Mesodermal cell (in vitro differentiated cells): ENCODE measurements at regions not wholly inside any gene's neighbourhood (a gene's known extent, or its start where the extent isn't known, plus 50 kb on each side); places are given as distances from the start of the nearest gene placed in this dataset.

Experiments used
- H3K27ac ChIP-seq: 2 replicates; pipeline ENCODE4 v1.7.0; 2013; ENCODE audit warnings: mild to moderate bottlenecking, low read depth, low read length, moderate library complexity; ENCODE audit not compliant: severe bottlenecking
- H3K36me3 ChIP-seq: 2 replicates; pipeline ENCODE4 v1.7.1; 2013; ENCODE audit warnings: mild to moderate bottlenecking, low read length, moderate library complexity; ENCODE audit not compliant: control insufficient read depth, insufficient read depth
- H3K4me1 ChIP-seq: one replicate; pipeline ENCODE4 v1.7.1; 2013; ENCODE audit warnings: mild to moderate bottlenecking, low read length; ENCODE audit not compliant: insufficient read depth, control insufficient read depth, poor library complexity, severe bottlenecking
- H3K4me3 ChIP-seq: 2 replicates; pipeline ENCODE4 v1.7.0; 2013; ENCODE audit warnings: low read length, control low read depth, mild to moderate bottlenecking; ENCODE audit not compliant: insufficient read depth, poor library complexity, severe bottlenecking; ENCODE audit errors: extremely low read depth
- H3K9me3 ChIP-seq: 2 replicates; pipeline ENCODE4 v1.7.1; 2013; ENCODE audit warnings: mild to moderate bottlenecking, low read length, moderate library complexity; ENCODE audit not compliant: control insufficient read depth
- WGBS, 2 experiments: methylation state at CpG; one replicate each; pipeline ENCODE4 v1.1.5; 2013; ENCODE audit warnings: missing lambda C conversion rate in 2 of 2; ENCODE audit not compliant: insufficient coverage in 2 of 2; 5-methylcytosine and 5-hydroxymethylcytosine counted together

- Histone ChIP-seq H3K4me3 (no peak overlapping the region), H3K4me1 (no peaks in the 10 kb centered on the region)
- 0 to 30% methylated on average over 1 to 3 of the region's 5 CpGs for WGBS, 2 experiments
These were observed 292.6 kb upstream of the SOX9 start for GRCh38 chr17:71828182-71828596.

DNA sequence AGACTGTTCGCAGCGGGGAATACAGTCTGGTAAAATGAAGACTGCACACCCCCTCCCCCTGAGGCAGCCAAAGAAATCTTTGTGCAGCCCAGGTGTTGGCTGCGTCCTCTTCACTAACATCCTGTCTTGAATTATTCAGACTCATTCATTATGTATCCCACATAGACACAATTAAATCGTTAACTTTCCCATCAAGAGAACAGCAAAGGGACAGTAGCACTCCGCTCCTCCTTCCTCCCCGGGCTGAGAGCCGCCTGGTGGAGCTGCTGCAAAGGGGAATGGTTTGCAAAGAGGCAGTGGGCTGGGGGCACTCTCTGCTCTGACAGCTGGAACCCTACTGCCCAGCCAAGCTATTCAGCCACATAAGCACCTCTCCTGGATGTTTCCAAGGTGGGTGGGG lies 290.0 kb upstream of the SOX9 start:
- H3K9me3 ChIP-seq: no peaks in the 10 kb centered on the region
- H3K36me3 ChIP-seq: no peaks in the 10 kb centered on the region
- H3K27ac ChIP-seq: no peak overlapping the region
- no peaks in the 10 kb centered on the region for H3K4me1 ChIP-seq
- 17 to 25% methylated on average over 1 to 2 of the region's 7 CpGs for WGBS, 2 experiments
- H3K4me3 ChIP-seq: no peak overlapping the region

More at GRCh38 chr17:71828182-71828596, 292.6 kb upstream of the SOX9 start:
- Histone ChIP-seq H3K27ac (peak overlapping the region; percentile 46), H3K36me3 (no peaks in the 10 kb centered on the region), H3K9me3 (no peaks in the 10 kb centered on the region)

GRCh38 chr17:71842986-71843385 lies 277.8 kb upstream of the SOX9 start:
- Histone ChIP-seq H3K4me3 (no peak overlapping the region), H3K27ac (no peak overlapping the region), H3K4me1 (no peaks in the 10 kb centered on the region), H3K9me3 (no peaks in the 10 kb centered on the region), H3K36me3 (no peaks in the 10 kb centered on the region)
- 90 to 100% methylated on average over 1 to 3 of the region's 3 CpGs for WGBS, 2 experiments

DNA sequence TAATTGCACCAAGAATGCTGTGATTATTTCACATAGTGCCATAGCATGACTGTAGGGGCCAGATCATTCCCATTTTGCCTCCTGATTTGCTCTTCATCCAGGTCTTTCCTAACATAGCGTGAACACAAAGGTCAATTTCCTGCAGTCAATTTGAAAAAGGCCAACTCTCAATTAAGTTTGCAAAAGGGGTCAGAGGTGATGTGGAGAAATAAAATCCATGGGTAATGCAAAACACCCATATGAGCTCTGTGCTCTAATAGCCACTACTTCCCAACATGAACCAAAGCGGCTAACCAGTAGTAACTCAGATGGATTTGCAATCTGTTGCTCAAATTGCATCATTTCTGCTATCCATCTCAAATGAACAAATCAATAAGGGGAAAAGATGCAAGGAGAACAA lies 275.5 kb upstream of the SOX9 start:
- Histone ChIP-seq H3K4me1 (no peaks in the 10 kb centered on the region), H3K36me3 (no peaks in the 10 kb centered on the region), H3K27ac (no peak overlapping the region), H3K4me3 (no peak overlapping the region), H3K9me3 (no peaks in the 10 kb centered on the region)
- 90 to 100% methylated on average over 1 to 2 of the region's 2 CpGs for WGBS, 2 experiments

GRCh38 chr17:71846561-71847110 lies 274.2 kb upstream of the SOX9 start:
- 83 to 93% methylated on average over 5 of the region's 8 CpGs for WGBS, 2 experiments
- no peak overlapping the region for H3K27ac ChIP-seq
- no peaks in the 10 kb centered on the region for H3K36me3 ChIP-seq
- H3K4me3 ChIP-seq: no peak overlapping the region
- H3K4me1 ChIP-seq: no peaks in the 10 kb centered on the region
- H3K9me3 ChIP-seq: no peaks in the 10 kb centered on the region

- no peak overlapping the region for H3K4me3 ChIP-seq
- no peaks in the 10 kb centered on the region for H3K9me3 ChIP-seq
- H3K36me3 ChIP-seq: no peaks in the 10 kb centered on the region
- H3K27ac ChIP-seq: no peak overlapping the region
- peaks cover 4% of the 10 kb centered on the region for H3K4me1 ChIP-seq
- WGBS, 2 experiments: no CpG with 5 or more reads among the region's 1 CpG
These were observed 270.7 kb upstream of the SOX9 start for GRCh38 chr17:71849783-71850768.

GRCh38 chr17:71850812-71851211 lies 270.0 kb upstream of the SOX9 start:
- no peak overlapping the region for H3K27ac ChIP-seq
- peaks cover 4% of the 10 kb centered on the region for H3K4me1 ChIP-seq
- H3K9me3 ChIP-seq: no peaks in the 10 kb centered on the region
- no peaks in the 10 kb centered on the region for H3K36me3 ChIP-seq
- H3K4me3 ChIP-seq: no peak overlapping the region
- no CpG with 5 or more reads among the region's 2 CpGs for WGBS, 2 experiments

DNA sequence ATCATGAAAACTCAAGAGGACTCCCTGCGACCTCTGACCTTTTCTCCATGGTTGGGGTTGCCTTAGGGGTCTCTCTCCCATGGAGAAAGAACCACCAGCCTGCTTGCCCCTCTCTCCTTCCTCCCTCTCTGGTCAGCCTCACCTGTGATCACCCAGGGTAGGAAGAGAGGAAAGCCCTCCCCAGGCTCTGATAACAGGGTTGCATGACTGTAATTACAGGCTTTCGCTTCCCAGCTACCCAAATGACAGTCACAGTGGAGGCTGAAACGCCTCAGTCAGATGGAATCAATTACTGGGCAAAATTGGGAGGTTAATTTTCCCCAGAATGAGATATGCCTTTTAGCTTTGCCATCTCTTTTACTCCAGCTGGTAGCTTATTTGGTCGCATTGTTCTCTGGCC lies 265.8 kb upstream of the SOX9 start:
- H3K36me3 ChIP-seq: no peaks in the 10 kb centered on the region
- H3K27ac ChIP-seq: no peak overlapping the region
- 72 to 74% methylated on average over 3 of the region's 4 CpGs for WGBS, 2 experiments
- H3K4me3 ChIP-seq: no peak overlapping the region
- H3K4me1 ChIP-seq: peaks cover 4% of the 10 kb centered on the region
- no peaks in the 10 kb centered on the region for H3K9me3 ChIP-seq

- Histone ChIP-seq H3K27ac (no peak overlapping the region), H3K4me3 (no peak overlapping the region), H3K36me3 (no peaks in the 10 kb centered on the region), H3K9me3 (no peaks in the 10 kb centered on the region), H3K4me1 (peaks cover 2% of the 10 kb centered on the region)
- no CpG with 5 or more reads among the region's 2 CpGs for WGBS, 2 experiments
These were observed 256.1 kb upstream of the SOX9 start for GRCh38 chr17:71864755-71865154.

DNA sequence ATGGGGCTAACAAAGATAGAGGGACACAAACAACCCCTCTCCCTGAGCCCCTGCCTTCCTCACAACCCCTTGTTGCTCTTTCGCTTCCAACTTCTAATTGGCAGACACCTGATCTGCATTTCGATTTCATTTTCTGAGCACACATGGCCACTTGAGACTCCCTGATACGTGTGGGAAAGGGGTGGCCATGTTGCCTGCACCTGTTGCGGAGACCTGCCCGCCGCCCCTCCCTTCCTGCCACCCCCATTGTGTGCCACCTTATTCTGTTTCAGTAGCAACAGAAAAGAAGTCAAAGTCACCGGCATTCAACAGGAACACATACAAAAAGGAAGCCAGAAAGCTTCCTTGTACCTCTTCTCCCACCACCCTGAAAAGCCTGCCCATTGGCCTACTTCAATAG lies 254.7 kb upstream of the SOX9 start:
- Histone ChIP-seq H3K27ac (no peak overlapping the region), H3K4me1 (peaks cover 10% of the 10 kb centered on the region), H3K4me3 (no peak overlapping the region), H3K36me3 (no peaks in the 10 kb centered on the region), H3K9me3 (no peaks in the 10 kb centered on the region)
- 91 to 100% methylated on average over 4 to 5 of the region's 7 CpGs for WGBS, 2 experiments

- Histone ChIP-seq H3K27ac (no peak overlapping the region), H3K4me3 (no peak overlapping the region), H3K9me3 (no peaks in the 10 kb centered on the region), H3K36me3 (no peaks in the 10 kb centered on the region), H3K4me1 (peaks cover 18% of the 10 kb centered on the region)
- 71 to 89% methylated on average over 3 to 4 of the region's 4 CpGs for WGBS, 2 experiments
These were observed 251.5 kb upstream of the SOX9 start for GRCh38 chr17:71869293-71869692.
